ENCODE measurements at regions not wholly inside any gene's neighbourhood (a gene's known extent, or its start where the extent isn't known, plus 50 kb on each side); places are given as distances from the start of the nearest gene placed in this dataset.

DNA sequence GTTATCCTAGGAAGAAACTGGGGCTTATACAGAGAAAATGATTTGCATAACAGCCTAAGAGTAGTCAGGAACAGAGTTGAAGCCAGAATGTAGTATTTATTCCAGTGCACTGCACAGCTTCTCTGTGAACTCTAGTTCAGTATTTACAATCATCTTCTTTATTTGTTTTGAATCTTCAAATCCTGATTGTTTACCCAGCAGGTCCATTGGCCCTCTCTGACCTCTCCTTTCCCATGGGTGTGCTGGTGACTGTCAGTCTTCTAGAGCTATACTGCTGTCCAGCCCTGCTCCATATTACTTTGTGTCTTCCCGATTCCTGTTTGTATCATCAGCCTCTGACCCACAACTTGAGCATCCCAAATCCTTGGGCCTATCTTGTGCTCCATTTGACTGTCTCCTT is 301.9 kb upstream of the HS3ST1 start:
- TF ChIP-seq SIN3A (IDR thresholded peaks at IDR 0.05; ENCODE audit: borderline replicate concordance, insufficient read depth, low read length) (no peak), POLR2AphosphoS5 (IDR thresholded peaks at IDR 0.05; ENCODE audit: low read depth, low read length) (no peak), TAF1 (IDR thresholded peaks at IDR 0.05; ENCODE audit: borderline replicate concordance, insufficient read depth, low read length) (no peak), FOXP2 (optimal IDR thresholded peaks at IDR 0.05; ENCODE audit: borderline replicate concordance, extremely low read depth, extremely low read length, insufficient read depth) (no peak)
- TF ChIP-seq, protein P1, sequence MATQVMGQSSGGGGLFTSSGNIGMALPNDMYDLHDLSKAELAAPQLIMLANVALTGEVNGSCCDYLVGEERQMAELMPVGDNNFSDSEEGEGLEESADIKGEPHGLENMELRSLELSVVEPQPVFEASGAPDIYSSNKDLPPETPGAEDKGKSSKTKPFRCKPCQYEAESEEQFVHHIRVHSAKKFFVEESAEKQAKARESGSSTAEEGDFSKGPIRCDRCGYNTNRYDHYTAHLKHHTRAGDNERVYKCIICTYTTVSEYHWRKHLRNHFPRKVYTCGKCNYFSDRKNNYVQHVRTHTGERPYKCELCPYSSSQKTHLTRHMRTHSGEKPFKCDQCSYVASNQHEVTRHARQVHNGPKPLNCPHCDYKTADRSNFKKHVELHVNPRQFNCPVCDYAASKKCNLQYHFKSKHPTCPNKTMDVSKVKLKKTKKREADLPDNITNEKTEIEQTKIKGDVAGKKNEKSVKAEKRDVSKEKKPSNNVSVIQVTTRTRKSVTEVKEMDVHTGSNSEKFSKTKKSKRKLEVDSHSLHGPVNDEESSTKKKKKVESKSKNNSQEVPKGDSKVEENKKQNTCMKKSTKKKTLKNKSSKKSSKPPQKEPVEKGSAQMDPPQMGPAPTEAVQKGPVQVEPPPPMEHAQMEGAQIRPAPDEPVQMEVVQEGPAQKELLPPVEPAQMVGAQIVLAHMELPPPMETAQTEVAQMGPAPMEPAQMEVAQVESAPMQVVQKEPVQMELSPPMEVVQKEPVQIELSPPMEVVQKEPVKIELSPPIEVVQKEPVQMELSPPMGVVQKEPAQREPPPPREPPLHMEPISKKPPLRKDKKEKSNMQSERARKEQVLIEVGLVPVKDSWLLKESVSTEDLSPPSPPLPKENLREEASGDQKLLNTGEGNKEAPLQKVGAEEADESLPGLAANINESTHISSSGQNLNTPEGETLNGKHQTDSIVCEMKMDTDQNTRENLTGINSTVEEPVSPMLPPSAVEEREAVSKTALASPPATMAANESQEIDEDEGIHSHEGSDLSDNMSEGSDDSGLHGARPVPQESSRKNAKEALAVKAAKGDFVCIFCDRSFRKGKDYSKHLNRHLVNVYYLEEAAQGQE (IDR thresholded peaks at IDR 0.05; ENCODE audit: insufficient read depth in 1 of 2, low read depth in 2 of 2, low read length in 2 of 2), result no peak
